ENCODE measurements at regions not wholly inside any gene's neighbourhood (a gene's known extent, or its start where the extent isn't known, plus 50 kb on each side); places are given as distances from the start of the nearest gene placed in this dataset.
"Not testable (repeated sequence)": the region's sequence is repeated elsewhere in the genome, so short reads cannot be mapped to it uniquely, and the experiment has no call there.

DNA sequence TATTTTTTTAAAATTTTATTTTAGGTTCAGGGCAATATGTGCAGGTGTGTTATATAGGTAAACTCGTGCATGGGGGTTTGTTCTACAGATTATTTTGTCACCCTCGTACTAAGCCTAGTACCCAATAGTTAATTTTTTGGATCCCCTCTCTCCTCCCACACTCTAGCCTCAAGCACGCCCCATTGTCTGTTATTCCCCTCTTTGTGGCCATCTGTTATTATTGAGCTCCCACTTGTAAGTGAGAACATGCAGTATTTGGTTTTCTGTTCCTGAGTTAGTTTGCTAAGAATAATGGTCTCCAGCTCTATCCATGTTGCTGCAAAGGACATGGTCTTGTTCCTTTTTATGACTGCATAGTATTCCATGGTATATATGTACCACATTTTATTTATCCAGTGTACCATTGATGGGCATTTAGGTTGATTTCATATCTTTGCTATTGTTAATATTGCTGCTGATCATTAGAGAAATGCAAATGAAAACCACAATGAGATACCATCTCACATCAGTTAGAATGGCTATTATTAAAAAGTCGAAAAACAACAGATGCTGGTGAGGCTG lies 753.7 kb upstream of the CTNND2 start:
- TF ChIP-seq, protein P1, sequence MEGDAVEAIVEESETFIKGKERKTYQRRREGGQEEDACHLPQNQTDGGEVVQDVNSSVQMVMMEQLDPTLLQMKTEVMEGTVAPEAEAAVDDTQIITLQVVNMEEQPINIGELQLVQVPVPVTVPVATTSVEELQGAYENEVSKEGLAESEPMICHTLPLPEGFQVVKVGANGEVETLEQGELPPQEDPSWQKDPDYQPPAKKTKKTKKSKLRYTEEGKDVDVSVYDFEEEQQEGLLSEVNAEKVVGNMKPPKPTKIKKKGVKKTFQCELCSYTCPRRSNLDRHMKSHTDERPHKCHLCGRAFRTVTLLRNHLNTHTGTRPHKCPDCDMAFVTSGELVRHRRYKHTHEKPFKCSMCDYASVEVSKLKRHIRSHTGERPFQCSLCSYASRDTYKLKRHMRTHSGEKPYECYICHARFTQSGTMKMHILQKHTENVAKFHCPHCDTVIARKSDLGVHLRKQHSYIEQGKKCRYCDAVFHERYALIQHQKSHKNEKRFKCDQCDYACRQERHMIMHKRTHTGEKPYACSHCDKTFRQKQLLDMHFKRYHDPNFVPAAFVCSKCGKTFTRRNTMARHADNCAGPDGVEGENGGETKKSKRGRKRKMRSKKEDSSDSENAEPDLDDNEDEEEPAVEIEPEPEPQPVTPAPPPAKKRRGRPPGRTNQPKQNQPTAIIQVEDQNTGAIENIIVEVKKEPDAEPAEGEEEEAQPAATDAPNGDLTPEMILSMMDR (IDR thresholded peaks at IDR 0.05) = not testable (repeated sequence)
- TF ChIP-seq EP300, POLR2A, POLR2AphosphoS5 (IDR thresholded peaks at IDR 0.05): not testable (repeated sequence)

All from sigmoid colon (tissue), 4 donors.